ENCODE measurements at regions not wholly inside any gene's neighbourhood (a gene's known extent, or its start where the extent isn't known, plus 50 kb on each side); places are given as distances from the start of the nearest gene placed in this dataset.
A peak's percentile ranks its signal among the peaks of the same experiment; 100 is the strongest.

GRCh38 chr9:94033383-94033782, 50.9 kb upstream of the PTPDC1 start:
- no peak overlapping the region for H3K27ac ChIP-seq
- H3K4me1 ChIP-seq, result peaks cover 0 to 18% (median 6%) of the 10 kb centered on the region in 4 donors
- WGBS, 2 donors (ENCODE audit: low coverage in 1 of 2), result 80 to 88% methylated on average over 3 of the region's 3 CpGs
- H3K27me3 ChIP-seq, result no peaks in the 10 kb centered on the region
- no peak for DNase-seq
- no peaks in the 10 kb centered on the region for H3K36me3 ChIP-seq
- intact Hi-C loops (cut with DNase I; ENCODE audit: low total_unique reads), result no loop called here
- no peak overlapping the region for H3K4me3 ChIP-seq
- in situ Hi-C loops (cut with MboI; ENCODE audit: low pct_ligation_motif_present in 1 of 4, low pct_unique_long_range_greater_than_20kb in 1 of 4, low sequenced_read_pairs in 3 of 4), result no loop called here
- no peaks in the 10 kb centered on the region for H3K9me3 ChIP-seq
- TF ChIP-seq CTCF (IDR thresholded peaks at IDR 0.05), result no peak
- TF ChIP-seq EP300 (IDR thresholded peaks at IDR 0.05; ENCODE audit: low read depth), result no peak
- TF ChIP-seq POLR2AphosphoS5 (IDR thresholded peaks at IDR 0.05), result no peak
- no peak for TF ChIP-seq POLR2A (IDR thresholded peaks at IDR 0.05)

GRCh38 chr9:94031946-94032345, 52.3 kb upstream of the PTPDC1 start:
- Histone ChIP-seq H3K27ac (no peak overlapping the region), H3K4me3 (no peak overlapping the region), H3K36me3 (no peaks in the 10 kb centered on the region), H3K27me3 (no peaks in the 10 kb centered on the region), H3K4me1 (peaks cover 0 to 18% (median 6%) of the 10 kb centered on the region in 4 donors), H3K9me3 (no peaks in the 10 kb centered on the region)
- intact Hi-C loops (cut with DNase I; ENCODE audit: low total_unique reads) (no loop called here), in situ Hi-C loops (cut with MboI; ENCODE audit: low pct_ligation_motif_present in 1 of 4, low pct_unique_long_range_greater_than_20kb in 1 of 4, low sequenced_read_pairs in 3 of 4) (no loop called here)
- no peak for DNase-seq
- WGBS, 2 donors (ENCODE audit: low coverage in 1 of 2), result 74% methylated on average over 3 of the region's 3 CpGs
- no peak for TF ChIP-seq EP300 (IDR thresholded peaks at IDR 0.05; ENCODE audit: low read depth)
- TF ChIP-seq POLR2A (IDR thresholded peaks at IDR 0.05), result no peak

- no peak for DNase-seq
- H3K27me3 ChIP-seq, result no peaks in the 10 kb centered on the region
- H3K4me1 ChIP-seq, result peaks cover 0 to 18% (median 6%) of the 10 kb centered on the region in 4 donors
- in situ Hi-C loops (cut with MboI; ENCODE audit: low pct_ligation_motif_present in 1 of 4, low pct_unique_long_range_greater_than_20kb in 1 of 4, low sequenced_read_pairs in 3 of 4) (no loop called here), intact Hi-C loops (cut with DNase I; ENCODE audit: low total_unique reads) (no loop called here)
- peak overlapping the region in 3 of 4 donors; percentile 84 to 92 (median 87) for H3K27ac ChIP-seq
- TF ChIP-seq EP300 (IDR thresholded peaks at IDR 0.05; ENCODE audit: low read depth), result no peak
- no peak for TF ChIP-seq CTCF (IDR thresholded peaks at IDR 0.05)
- TF ChIP-seq POLR2A (IDR thresholded peaks at IDR 0.05), result no peak
- no peak for TF ChIP-seq POLR2AphosphoS5 (IDR thresholded peaks at IDR 0.05)
- H3K9me3 ChIP-seq, result no peaks in the 10 kb centered on the region
- H3K4me3 ChIP-seq, result peak overlapping the region; percentile 70 to 89 (median 82)
- WGBS, 2 donors (ENCODE audit: low coverage in 1 of 2), result 41 to 42% methylated on average over 8 of the region's 8 CpGs
- H3K36me3 ChIP-seq, result no peaks in the 10 kb centered on the region
Measured at GRCh38 chr9:94031380-94031779, 52.9 kb upstream of the PTPDC1 start.

GRCh38 chr9:94030318-94031179, 53.7 kb upstream of the PTPDC1 start:
- Histone ChIP-seq H3K27ac (peak overlapping the region; percentile 84 to 92 (median 86)), H3K36me3 (no peaks in the 10 kb centered on the region), H3K4me1 (peaks cover 0 to 18% (median 6%) of the 10 kb centered on the region in 4 donors), H3K9me3 (no peaks in the 10 kb centered on the region), H3K27me3 (no peaks in the 10 kb centered on the region), H3K4me3 (peak overlapping the region; percentile 70 to 89 (median 82))
- peak; percentile 87 for DNase-seq
- 1% methylated on average over 39 of the region's 97 CpGs; no CpG with 5 or more reads in 1 of the 2 donors for WGBS, 2 donors (ENCODE audit: low coverage in 1 of 2)
- in situ Hi-C loops (cut with MboI; ENCODE audit: low pct_ligation_motif_present in 1 of 4, low pct_unique_long_range_greater_than_20kb in 1 of 4, low sequenced_read_pairs in 3 of 4), result no loop called here
- TF ChIP-seq POLR2AphosphoS5 (IDR thresholded peaks at IDR 0.05), result peak; percentile 68 to 77 (median 75)
- no peak for TF ChIP-seq EP300 (IDR thresholded peaks at IDR 0.05; ENCODE audit: low read depth)
- TF ChIP-seq POLR2A (IDR thresholded peaks at IDR 0.05), result peak; percentile 61
- TF ChIP-seq CTCF (IDR thresholded peaks at IDR 0.05), result no peak
- intact Hi-C loops (cut with DNase I; ENCODE audit: low total_unique reads), result no loop called here
